Adrenal gland (tissue), 5 donors: ENCODE measurements at regions not wholly inside any gene's neighbourhood (a gene's known extent, or its start where the extent isn't known, plus 50 kb on each side); places are given as distances from the start of the nearest gene placed in this dataset.

Source experiments
- POLR2A ChIP-seq, 2 donors: fragments of 450-650 bp; IDR thresholded peaks; one replicate each; pipeline ENCODE4 v1.6.1; 2017; ENCODE audit warnings: antibody characterized with exemption in 2 of 2, mild to moderate bottlenecking in 2 of 2, moderate library complexity in 1 of 2
- TF ChIP-seq, protein P1 (sequence below), 6 experiments: fragments of 450-650 bp in 4 of 6; fragments of 200-600 bp in 2 of 6; sonication (generic) in 1 of 6; IDR thresholded peaks; 1 replicate in 5 of 6; 2 replicates in 1 of 6; pipeline versions ENCODE4 v1.5.1 to v1.8.0; 2016 to 2021; ENCODE audit warnings: antibody characterized with exemption in 6 of 6, mild to moderate bottlenecking in 2 of 6, moderate library complexity in 1 of 6
- donor health status: DM: no; HTN: no; CAD: no.

- no peak for TF ChIP-seq POLR2A (IDR thresholded peaks at IDR 0.05)
- TF ChIP-seq, protein P1, sequence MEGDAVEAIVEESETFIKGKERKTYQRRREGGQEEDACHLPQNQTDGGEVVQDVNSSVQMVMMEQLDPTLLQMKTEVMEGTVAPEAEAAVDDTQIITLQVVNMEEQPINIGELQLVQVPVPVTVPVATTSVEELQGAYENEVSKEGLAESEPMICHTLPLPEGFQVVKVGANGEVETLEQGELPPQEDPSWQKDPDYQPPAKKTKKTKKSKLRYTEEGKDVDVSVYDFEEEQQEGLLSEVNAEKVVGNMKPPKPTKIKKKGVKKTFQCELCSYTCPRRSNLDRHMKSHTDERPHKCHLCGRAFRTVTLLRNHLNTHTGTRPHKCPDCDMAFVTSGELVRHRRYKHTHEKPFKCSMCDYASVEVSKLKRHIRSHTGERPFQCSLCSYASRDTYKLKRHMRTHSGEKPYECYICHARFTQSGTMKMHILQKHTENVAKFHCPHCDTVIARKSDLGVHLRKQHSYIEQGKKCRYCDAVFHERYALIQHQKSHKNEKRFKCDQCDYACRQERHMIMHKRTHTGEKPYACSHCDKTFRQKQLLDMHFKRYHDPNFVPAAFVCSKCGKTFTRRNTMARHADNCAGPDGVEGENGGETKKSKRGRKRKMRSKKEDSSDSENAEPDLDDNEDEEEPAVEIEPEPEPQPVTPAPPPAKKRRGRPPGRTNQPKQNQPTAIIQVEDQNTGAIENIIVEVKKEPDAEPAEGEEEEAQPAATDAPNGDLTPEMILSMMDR (IDR thresholded peaks at IDR 0.05): no peak
Measured at GRCh38 chr6:105453968-105454367, 51.1 kb upstream of the PREP start.
